HG03135 (cell line): ENCODE measurements at regions not wholly inside any gene's neighbourhood (a gene's known extent, or its start where the extent isn't known, plus 50 kb on each side); places are given as distances from the start of the nearest gene placed in this dataset.

Experiments used
- ATAC-seq: cut with Tn5 transposase; IDR thresholded peaks from one replicate; pipeline ENCODE4 v1.9.1; 2021; ENCODE audit warnings: mild to moderate bottlenecking, moderate library complexity; ENCODE audit not compliant: unreplicated experiment

GRCh38 chr7:47047384-47047783 is 534.5 kb downstream of the TNS3 start:
- ATAC-seq = no peak

- no peak for ATAC-seq
Measured at GRCh38 chr7:47046949-47047348, 535.0 kb downstream of the TNS3 start.

GRCh38 chr7:47045207-47046051 is 536.5 kb downstream of the TNS3 start:
- ATAC-seq = no peak

- no peak for ATAC-seq
Measured at GRCh38 chr7:47044625-47045024, 537.3 kb downstream of the TNS3 start.

- no peak for ATAC-seq
Measured at GRCh38 chr7:47043304-47043703, 538.6 kb downstream of the TNS3 start.

GRCh38 chr7:47042669-47043068 is 539.2 kb downstream of the TNS3 start:
- ATAC-seq = no peak

- ATAC-seq = no peak
Measured at GRCh38 chr7:47040795-47041347, 541.0 kb downstream of the TNS3 start.

GRCh38 chr7:47039904-47040303 is 542.0 kb downstream of the TNS3 start:
- no peak for ATAC-seq

GRCh38 chr7:47039089-47039648 is 542.7 kb downstream of the TNS3 start:
- no peak for ATAC-seq

- ATAC-seq = no peak
Measured at GRCh38 chr7:47038621-47039020, 543.3 kb downstream of the TNS3 start.

GRCh38 chr7:47037607-47038006 is 544.3 kb downstream of the TNS3 start:
- ATAC-seq = no peak

- ATAC-seq = no peak
Measured at GRCh38 chr7:47036909-47037308, 545.0 kb downstream of the TNS3 start.

GRCh38 chr7:47035522-47035921 is 546.4 kb downstream of the TNS3 start:
- ATAC-seq = no peak

- no peak for ATAC-seq
Measured at GRCh38 chr7:47034180-47034579, 547.7 kb downstream of the TNS3 start.

- ATAC-seq = no peak
Measured at GRCh38 chr7:47032536-47032908, 549.4 kb downstream of the TNS3 start.

- ATAC-seq = no peak
Measured at GRCh38 chr7:47031786-47032535, 550.0 kb downstream of the TNS3 start.

GRCh38 chr7:47028284-47028683 is 553.6 kb downstream of the TNS3 start:
- no peak for ATAC-seq

GRCh38 chr7:47027695-47028240 is 554.1 kb downstream of the TNS3 start:
- no peak for ATAC-seq

GRCh38 chr7:47026780-47027361 is 555.0 kb downstream of the TNS3 start:
- ATAC-seq = no peak

- ATAC-seq = no peak
Measured at GRCh38 chr7:47024991-47025390, 556.9 kb downstream of the TNS3 start.

GRCh38 chr7:47008461-47008860 is 573.5 kb downstream of the TNS3 start:
- ATAC-seq = no peak
